ENCODE measurements at regions not wholly inside any gene's neighbourhood (a gene's known extent, or its start where the extent isn't known, plus 50 kb on each side); places are given as distances from the start of the nearest gene placed in this dataset.
"Not testable (repeated sequence)": the region's sequence is repeated elsewhere in the genome, so short reads cannot be mapped to it uniquely, and the experiment has no call there.

GRCh38 chr2:160584972-160585494 lies 91.4 kb upstream of the RBMS1 start:
- no peak for DNase-seq

GRCh38 chr2:160590664-160591063 lies 97.1 kb upstream of the RBMS1 start:
- no peak for DNase-seq

GRCh38 chr2:160592401-160592800 lies 98.8 kb upstream of the RBMS1 start:
- no peak for DNase-seq

GRCh38 chr2:160592993-160593392 lies 99.4 kb upstream of the RBMS1 start:
- DNase-seq: no peak

GRCh38 chr2:160596441-160596840 lies 102.8 kb upstream of the RBMS1 start:
- no peak for DNase-seq

GRCh38 chr2:160600437-160600836 lies 106.8 kb upstream of the RBMS1 start:
- not testable (repeated sequence) for DNase-seq

GRCh38 chr2:160602073-160602472 lies 108.5 kb upstream of the RBMS1 start:
- DNase-seq: no peak

- no peak for DNase-seq
Observed at GRCh38 chr2:160603771-160604510, 110.3 kb upstream of the RBMS1 start.

GRCh38 chr2:160606341-160606740 lies 112.7 kb upstream of the RBMS1 start:
- DNase-seq: no peak

- no peak for DNase-seq
Observed at GRCh38 chr2:160608599-160608998, 115.0 kb upstream of the RBMS1 start.

- DNase-seq: no peak
Observed at GRCh38 chr2:160609346-160609745, 115.7 kb upstream of the RBMS1 start.

GRCh38 chr2:160610041-160610440 lies 116.4 kb upstream of the RBMS1 start:
- DNase-seq: no peak

GRCh38 chr2:160612266-160612856 lies 118.8 kb upstream of the RBMS1 start:
- DNase-seq: no peak

GRCh38 chr2:160613466-160614153 lies 120.0 kb upstream of the RBMS1 start:
- no peak for DNase-seq

GRCh38 chr2:160614391-160614790 lies 120.8 kb upstream of the RBMS1 start:
- no peak for DNase-seq

- DNase-seq: no peak
Observed at GRCh38 chr2:160615706-160616105, 122.1 kb upstream of the RBMS1 start.

GRCh38 chr2:160616149-160616548 lies 122.5 kb upstream of the RBMS1 start:
- no peak for DNase-seq

- no peak for DNase-seq
Observed at GRCh38 chr2:160621748-160622147, 128.1 kb upstream of the RBMS1 start.

GRCh38 chr2:160628020-160628637 lies 134.5 kb upstream of the RBMS1 start:
- DNase-seq: not testable (repeated sequence)

GRCh38 chr2:160628811-160629210 lies 135.2 kb upstream of the RBMS1 start:
- DNase-seq: no peak

GRCh38 chr2:160630801-160631590 lies 137.4 kb upstream of the RBMS1 start:
- no peak for DNase-seq
